ENCODE measurements at regions not wholly inside any gene's neighbourhood (a gene's known extent, or its start where the extent isn't known, plus 50 kb on each side); places are given as distances from the start of the nearest gene placed in this dataset.

DNA sequence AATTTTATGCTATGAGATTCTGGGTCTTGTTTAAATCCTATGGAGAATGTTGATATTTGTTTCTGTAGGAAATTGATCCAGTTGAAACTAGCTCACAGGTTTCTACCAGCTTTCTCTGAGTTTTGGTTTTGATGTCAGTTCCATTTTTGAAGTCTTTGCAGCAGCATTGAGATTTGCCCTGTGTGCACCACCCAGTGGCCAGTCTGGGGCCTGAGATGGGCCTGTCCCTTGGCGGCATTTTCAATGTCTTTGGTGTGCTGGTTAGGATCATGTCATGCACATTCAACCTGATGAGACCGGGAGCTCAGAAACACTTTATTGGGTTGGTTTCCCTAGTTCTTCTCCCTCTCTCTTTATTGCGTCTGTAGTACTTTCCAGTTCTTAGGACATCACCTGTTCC, 395.2 kb upstream of the MAP3K7 start:
- H3K27ac Mint-ChIP-seq: no peak overlapping the region

More for the DNA sequence above, 395.2 kb upstream of the MAP3K7 start:
- no peak overlapping the region for H3K4ac ChIP-seq (ENCODE audit: low read depth, low read length)
- H3K14ac ChIP-seq (ENCODE audit: insufficient read depth, low read length): no peak overlapping the region
- H2BK20ac ChIP-seq (ENCODE audit: low read depth, low read length, poor library complexity, severe bottlenecking): no peak overlapping the region
- no peaks in the 10 kb centered on the region for H3K23me2 ChIP-seq (ENCODE audit: insufficient read length, low read depth, low read length, poor library complexity, severe bottlenecking)
- no peak overlapping the region for H4K8ac ChIP-seq (replicated peaks; ENCODE audit: insufficient read length, low read depth, low read length)
- H4K20me1 ChIP-seq (ENCODE audit: control insufficient read depth, insufficient read depth, insufficient read length): no peaks in the 10 kb centered on the region
- no peak overlapping the region for H2BK120ac ChIP-seq (ENCODE audit: low read depth, low read length, poor library complexity, severe bottlenecking)
- H4K5ac ChIP-seq (ENCODE audit: insufficient read length, low read depth, low read length): no peak overlapping the region
- no peak overlapping the region for H3K9ac ChIP-seq (ENCODE audit: extremely low read depth, insufficient read length, low read length)
- DNase-seq: peak; percentile 40
- H3K79me1 ChIP-seq (ENCODE audit: insufficient read depth, low read depth, low read length, poor library complexity, severe bottlenecking): no peaks in the 10 kb centered on the region
- H3K27me3 ChIP-seq (ENCODE audit: insufficient read depth, low read length): no peaks in the 10 kb centered on the region
- no peak overlapping the region for H2BK5ac ChIP-seq (ENCODE audit: insufficient read length, low read length)
- no peak overlapping the region for H3K27ac ChIP-seq (ENCODE audit: insufficient read length, low read depth, low read length)
- H3K4me1 ChIP-seq (ENCODE audit: insufficient read depth, low read length): no peaks in the 10 kb centered on the region
- H3K4me3 Mint-ChIP-seq: no peak overlapping the region
- H2BK12ac ChIP-seq (ENCODE audit: insufficient read length, low read depth, low read length): no peak overlapping the region
- H3K9me3 ChIP-seq (ENCODE audit: control insufficient read depth, low read depth, low read length): no peaks in the 10 kb centered on the region
- H3K9me3 Mint-ChIP-seq: no peaks in the 10 kb centered on the region
- no peak overlapping the region for H4K91ac ChIP-seq (ENCODE audit: insufficient read length, low read depth, low read length)
- no peaks in the 10 kb centered on the region for H3K36me3 Mint-ChIP-seq (ENCODE audit: insufficient read depth in 1 of 3, low read depth in 3 of 3)
- H3K56ac ChIP-seq (ENCODE audit: insufficient read length, low read depth, low read length): no peak overlapping the region
- H3K4me1 Mint-ChIP-seq: no peaks in the 10 kb centered on the region; a peak in 1 of 4 replicates
- H3K79me2 ChIP-seq (ENCODE audit: insufficient read depth, low read length): no peaks in the 10 kb centered on the region
- H2BK15ac ChIP-seq (ENCODE audit: low read depth, low read length): no peak overlapping the region
- no peak overlapping the region for H3K23ac ChIP-seq (ENCODE audit: insufficient read length, low read depth, low read length)
- no CpG with 5 or more reads among the region's 3 CpGs for WGBS (ENCODE audit: extremely low coverage, insufficient read length, low lambda C conversion rate)
- H2AK5ac ChIP-seq (ENCODE audit: insufficient read length, low read length): no peak overlapping the region
- no peaks in the 10 kb centered on the region for H3K27me3 Mint-ChIP-seq (ENCODE audit: low read depth)
- no peak overlapping the region for H2AFZ ChIP-seq (ENCODE audit: low read length)
- no peak overlapping the region for H3K4me2 ChIP-seq (ENCODE audit: insufficient read depth, insufficient read length, low read length)
- H3K18ac ChIP-seq (ENCODE audit: insufficient read length, low read depth, low read length): no peak overlapping the region
- TF ChIP-seq, protein P1, sequence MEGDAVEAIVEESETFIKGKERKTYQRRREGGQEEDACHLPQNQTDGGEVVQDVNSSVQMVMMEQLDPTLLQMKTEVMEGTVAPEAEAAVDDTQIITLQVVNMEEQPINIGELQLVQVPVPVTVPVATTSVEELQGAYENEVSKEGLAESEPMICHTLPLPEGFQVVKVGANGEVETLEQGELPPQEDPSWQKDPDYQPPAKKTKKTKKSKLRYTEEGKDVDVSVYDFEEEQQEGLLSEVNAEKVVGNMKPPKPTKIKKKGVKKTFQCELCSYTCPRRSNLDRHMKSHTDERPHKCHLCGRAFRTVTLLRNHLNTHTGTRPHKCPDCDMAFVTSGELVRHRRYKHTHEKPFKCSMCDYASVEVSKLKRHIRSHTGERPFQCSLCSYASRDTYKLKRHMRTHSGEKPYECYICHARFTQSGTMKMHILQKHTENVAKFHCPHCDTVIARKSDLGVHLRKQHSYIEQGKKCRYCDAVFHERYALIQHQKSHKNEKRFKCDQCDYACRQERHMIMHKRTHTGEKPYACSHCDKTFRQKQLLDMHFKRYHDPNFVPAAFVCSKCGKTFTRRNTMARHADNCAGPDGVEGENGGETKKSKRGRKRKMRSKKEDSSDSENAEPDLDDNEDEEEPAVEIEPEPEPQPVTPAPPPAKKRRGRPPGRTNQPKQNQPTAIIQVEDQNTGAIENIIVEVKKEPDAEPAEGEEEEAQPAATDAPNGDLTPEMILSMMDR (conservative IDR thresholded peaks at IDR 0.05): peak; percentile 55; the same call in 2 of the 3 replicates
- H3T11ph ChIP-seq (ENCODE audit: low read length): no peak overlapping the region

Data from H9 (cell line).